ENCODE measurements at regions not wholly inside any gene's neighbourhood (a gene's known extent, or its start where the extent isn't known, plus 50 kb on each side); places are given as distances from the start of the nearest gene placed in this dataset.

DNA sequence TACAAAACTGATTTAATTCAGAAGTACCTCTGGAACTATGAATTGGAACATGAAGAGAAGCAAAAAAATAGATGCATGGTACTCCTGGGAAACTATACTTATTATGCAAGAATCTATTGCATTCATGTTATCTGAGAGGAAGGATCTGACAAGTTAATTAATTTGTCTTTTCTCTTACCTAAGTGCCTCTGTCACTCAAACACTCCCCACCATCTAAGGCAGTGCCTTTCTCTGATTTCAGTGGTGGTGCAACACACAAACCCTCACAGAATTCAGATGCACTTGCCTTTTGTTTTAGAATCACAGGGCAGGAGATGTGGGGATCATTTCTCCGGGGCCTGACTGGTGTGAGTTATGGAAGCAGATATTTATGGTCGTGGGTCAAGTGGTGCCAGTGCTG is 52.5 kb upstream of the C9orf72 start:
- Histone ChIP-seq H3K4me1 (replicated peaks; ENCODE audit: insufficient read depth) (peaks cover 26% of the 10 kb centered on the region), H3F3A (ENCODE audit: insufficient read depth, low read depth) (peaks cover 15% of the 10 kb centered on the region), H3K36me3 (ENCODE audit: low read depth) (no peaks in the 10 kb centered on the region), H3K9me3 (ENCODE audit: insufficient read depth, low read depth) (no peaks in the 10 kb centered on the region), H3K4me2 (peak overlapping the region; percentile 77), H3K27me3 (ENCODE audit: insufficient read depth, low read depth) (no peaks in the 10 kb centered on the region), H3K4me3 (peak overlapping the region; percentile 38; the same call in 1 of the 2 replicates), H3K79me2 (ENCODE audit: low read depth) (no peaks in the 10 kb centered on the region), H3K9me2 (ENCODE audit: insufficient read depth) (no peaks in the 10 kb centered on the region), H3K27ac (peak overlapping the region; percentile 78), H4K20me1 (ENCODE audit: insufficient read depth) (no peaks in the 10 kb centered on the region), H2AFZ (peak overlapping the region; percentile 1; the same call in 1 of the 2 replicates)
- BruUV-seq (replicated peaks): no TSS peak
- CTCF ChIA-PET: no interaction called here
- POLR2A ChIA-PET (ENCODE audit: unreplicated experiment): no interaction called here
- DNase-seq: peak in 1 of 2 experiments; percentile 58
- no peak for TF ChIP-seq EZH2 (IDR thresholded peaks at IDR 0.05; ENCODE audit: low read depth)
- TF ChIP-seq, protein P1, sequence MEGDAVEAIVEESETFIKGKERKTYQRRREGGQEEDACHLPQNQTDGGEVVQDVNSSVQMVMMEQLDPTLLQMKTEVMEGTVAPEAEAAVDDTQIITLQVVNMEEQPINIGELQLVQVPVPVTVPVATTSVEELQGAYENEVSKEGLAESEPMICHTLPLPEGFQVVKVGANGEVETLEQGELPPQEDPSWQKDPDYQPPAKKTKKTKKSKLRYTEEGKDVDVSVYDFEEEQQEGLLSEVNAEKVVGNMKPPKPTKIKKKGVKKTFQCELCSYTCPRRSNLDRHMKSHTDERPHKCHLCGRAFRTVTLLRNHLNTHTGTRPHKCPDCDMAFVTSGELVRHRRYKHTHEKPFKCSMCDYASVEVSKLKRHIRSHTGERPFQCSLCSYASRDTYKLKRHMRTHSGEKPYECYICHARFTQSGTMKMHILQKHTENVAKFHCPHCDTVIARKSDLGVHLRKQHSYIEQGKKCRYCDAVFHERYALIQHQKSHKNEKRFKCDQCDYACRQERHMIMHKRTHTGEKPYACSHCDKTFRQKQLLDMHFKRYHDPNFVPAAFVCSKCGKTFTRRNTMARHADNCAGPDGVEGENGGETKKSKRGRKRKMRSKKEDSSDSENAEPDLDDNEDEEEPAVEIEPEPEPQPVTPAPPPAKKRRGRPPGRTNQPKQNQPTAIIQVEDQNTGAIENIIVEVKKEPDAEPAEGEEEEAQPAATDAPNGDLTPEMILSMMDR (conservative IDR thresholded peaks at IDR 0.05): no peak
- intact Hi-C loops (cut with micrococcal nuclease; ENCODE audit: unreplicated experiment): no loop called here

- peak; percentile 3 to 86 for DNase-seq
- H3K4me2 ChIP-seq: peak overlapping the region; percentile 77
- H3K9me2 ChIP-seq (ENCODE audit: insufficient read depth): no peaks in the 10 kb centered on the region
- no peaks in the 10 kb centered on the region for H3K79me2 ChIP-seq (ENCODE audit: low read depth)
- peak overlapping the region; percentile 38; the same call in 1 of the 2 replicates for H3K4me3 ChIP-seq
- no peak for TF ChIP-seq EZH2 (IDR thresholded peaks at IDR 0.05; ENCODE audit: low read depth)
- TF ChIP-seq, protein P1 (conservative IDR thresholded peaks at IDR 0.05): no peak
- no peaks in the 10 kb centered on the region for H3K9me3 ChIP-seq (ENCODE audit: insufficient read depth, low read depth)
- no peaks in the 10 kb centered on the region for H3K27me3 ChIP-seq (ENCODE audit: insufficient read depth, low read depth)
- peak overlapping the region; percentile 78 for H3K27ac ChIP-seq
- H3K4me1 ChIP-seq (replicated peaks; ENCODE audit: insufficient read depth): peaks cover 26% of the 10 kb centered on the region
- H3F3A ChIP-seq (ENCODE audit: insufficient read depth, low read depth): peaks cover 15% of the 10 kb centered on the region
- no peaks in the 10 kb centered on the region for H3K36me3 ChIP-seq (ENCODE audit: low read depth)
- CTCF ChIA-PET: no interaction called here
- no peaks in the 10 kb centered on the region for H4K20me1 ChIP-seq (ENCODE audit: insufficient read depth)
- intact Hi-C loops (cut with micrococcal nuclease; ENCODE audit: unreplicated experiment): no loop called here
- no TSS peak for BruUV-seq (replicated peaks)
- H2AFZ ChIP-seq: peak overlapping the region; percentile 79
- POLR2A ChIA-PET (ENCODE audit: unreplicated experiment): no interaction called here
These were observed 53.2 kb upstream of the C9orf72 start for GRCh38 chr9:27626244-27627187.

DNA sequence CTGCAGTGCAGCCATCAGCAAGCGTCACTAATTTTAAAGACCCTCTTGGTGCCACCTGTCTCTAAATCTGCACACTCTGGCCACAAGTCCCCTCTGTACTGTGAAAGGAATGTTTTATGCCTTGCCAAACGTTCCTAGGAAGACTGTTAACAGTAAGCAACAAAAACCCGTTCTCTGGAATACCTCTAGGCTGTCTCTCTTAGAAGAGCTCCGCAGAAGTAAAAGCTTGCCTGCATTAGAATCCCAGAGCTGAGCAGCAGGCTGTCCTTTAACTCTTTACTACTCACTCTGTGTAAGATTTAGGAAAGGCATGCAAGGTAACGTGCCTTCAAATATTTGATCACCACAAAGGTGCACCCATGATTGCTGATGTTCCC is 53.9 kb upstream of the C9orf72 start:
- Histone ChIP-seq H3K4me2 (peak overlapping the region; percentile 77), H3K4me1 (replicated peaks; ENCODE audit: insufficient read depth) (peaks cover 26% of the 10 kb centered on the region), H3K79me2 (ENCODE audit: low read depth) (no peaks in the 10 kb centered on the region), H3K36me3 (ENCODE audit: low read depth) (no peaks in the 10 kb centered on the region), H3K9me2 (ENCODE audit: insufficient read depth) (no peaks in the 10 kb centered on the region), H3K27me3 (ENCODE audit: insufficient read depth, low read depth) (no peaks in the 10 kb centered on the region), H3K27ac (no peak overlapping the region), H4K20me1 (ENCODE audit: insufficient read depth) (no peaks in the 10 kb centered on the region), H2AFZ (no peak overlapping the region; the same call in 1 of the 2 replicates), H3K9me3 (ENCODE audit: insufficient read depth, low read depth) (no peaks in the 10 kb centered on the region), H3K4me3 (no peak overlapping the region), H3F3A (ENCODE audit: insufficient read depth, low read depth) (peaks cover 15% of the 10 kb centered on the region)
- no TSS peak for BruUV-seq (replicated peaks)
- no peak for DNase-seq
- CTCF ChIA-PET: no interaction called here
- intact Hi-C loops (cut with micrococcal nuclease; ENCODE audit: unreplicated experiment): no loop called here
- POLR2A ChIA-PET (ENCODE audit: unreplicated experiment): no interaction called here
- TF ChIP-seq, protein P1 (conservative IDR thresholded peaks at IDR 0.05): no peak
- TF ChIP-seq EZH2 (IDR thresholded peaks at IDR 0.05; ENCODE audit: low read depth): no peak

Measured in PC-9 (cell line).